AG10803 (cell line): ENCODE measurements at regions not wholly inside any gene's neighbourhood (a gene's known extent, or its start where the extent isn't known, plus 50 kb on each side); places are given as distances from the start of the nearest gene placed in this dataset.

Experiments
- DNase-seq: peaks from one replicate; pipeline ENCODE4 v3.0.0; 2010; ENCODE audit warnings: low read depth
- H3K4me3 ChIP-seq: 2 replicates; pipeline ENCODE4 v1.5.1; 2011; ENCODE audit warnings: mild to moderate bottlenecking, low read length, control low read depth
- CTCF ChIP-seq: conservative IDR thresholded peaks from 2 replicates; pipeline ENCODE4 v1.5.1; 2011; ENCODE audit warnings: mild to moderate bottlenecking, low read length, control low read depth, inconsistent platforms

- no peak overlapping the region for H3K4me3 ChIP-seq
- TF ChIP-seq CTCF: no peak
- DNase-seq: no peak
Observed at GRCh38 chr12:46910830-46911229, 85.0 kb upstream of the SLC38A4 start.

- no peak for TF ChIP-seq CTCF
- no peak overlapping the region for H3K4me3 ChIP-seq
- no peak for DNase-seq
Observed at GRCh38 chr12:46914336-46914735, 88.5 kb upstream of the SLC38A4 start.

DNA sequence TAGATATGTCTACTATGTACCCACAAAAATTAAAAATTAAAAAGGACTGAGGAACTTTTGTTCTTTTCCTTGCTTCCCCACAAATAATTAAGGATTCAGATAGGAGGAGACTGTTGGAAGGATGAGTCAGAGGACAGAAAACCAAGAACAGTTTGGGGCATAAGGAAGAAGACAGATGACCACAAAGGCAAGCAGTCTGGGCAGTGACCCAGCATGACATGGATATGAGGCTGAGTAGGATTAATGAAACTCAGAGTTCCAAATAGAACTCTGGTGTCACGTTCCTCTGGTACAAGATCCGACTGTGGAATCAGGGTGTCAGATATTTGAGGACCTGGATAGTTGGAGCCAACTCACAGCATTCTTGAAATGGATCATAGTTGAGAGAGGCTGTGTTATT lies 89.3 kb upstream of the SLC38A4 start:
- TF ChIP-seq CTCF: no peak
- peak; percentile 97 for DNase-seq
- H3K4me3 ChIP-seq: no peak overlapping the region

DNA sequence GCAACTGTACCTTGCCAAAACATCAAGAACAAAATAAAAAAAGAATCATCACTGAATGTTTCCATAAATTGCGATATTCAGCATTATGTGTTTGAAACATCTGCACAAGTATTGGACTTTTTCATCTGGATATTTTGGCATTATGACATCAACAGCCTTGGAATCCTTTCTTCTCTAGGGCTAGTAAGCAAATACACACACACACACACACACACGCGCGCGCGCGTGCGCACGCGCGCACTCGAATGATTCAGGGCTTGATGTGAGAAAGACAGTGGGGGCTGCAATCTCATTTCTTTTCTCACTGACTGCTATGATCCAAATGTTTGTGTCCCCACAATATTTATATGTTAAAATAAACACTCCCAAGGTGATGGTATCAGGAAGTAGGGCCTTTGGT lies 90.0 kb upstream of the SLC38A4 start:
- peak; percentile 95 for DNase-seq
- no peak for TF ChIP-seq CTCF
- H3K4me3 ChIP-seq: no peak overlapping the region

- TF ChIP-seq CTCF: no peak
- DNase-seq: no peak
- no peak overlapping the region for H3K4me3 ChIP-seq
Observed at GRCh38 chr12:46916796-46917419, 91.1 kb upstream of the SLC38A4 start.

DNA sequence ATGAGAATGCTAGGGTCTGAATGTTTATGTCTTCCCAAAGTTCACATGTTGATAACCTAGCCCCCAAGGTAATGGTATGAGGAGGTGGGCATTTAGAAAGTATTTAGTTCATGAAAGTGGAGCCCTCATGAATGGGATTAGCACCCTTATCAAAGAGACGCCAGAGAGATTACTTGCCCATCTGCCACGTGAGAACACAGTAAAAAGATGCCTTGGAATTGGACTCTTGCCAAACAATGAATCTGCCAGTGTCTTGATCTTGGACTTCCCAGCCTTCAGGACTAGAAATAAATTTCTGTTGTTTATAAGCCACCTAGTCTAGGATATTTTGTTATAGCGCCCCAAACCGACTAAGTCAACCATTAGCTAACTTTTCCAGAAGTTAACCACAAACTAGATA lies 92.0 kb upstream of the SLC38A4 start:
- no peak for DNase-seq
- no peak for TF ChIP-seq CTCF
- no peak overlapping the region for H3K4me3 ChIP-seq

DNA sequence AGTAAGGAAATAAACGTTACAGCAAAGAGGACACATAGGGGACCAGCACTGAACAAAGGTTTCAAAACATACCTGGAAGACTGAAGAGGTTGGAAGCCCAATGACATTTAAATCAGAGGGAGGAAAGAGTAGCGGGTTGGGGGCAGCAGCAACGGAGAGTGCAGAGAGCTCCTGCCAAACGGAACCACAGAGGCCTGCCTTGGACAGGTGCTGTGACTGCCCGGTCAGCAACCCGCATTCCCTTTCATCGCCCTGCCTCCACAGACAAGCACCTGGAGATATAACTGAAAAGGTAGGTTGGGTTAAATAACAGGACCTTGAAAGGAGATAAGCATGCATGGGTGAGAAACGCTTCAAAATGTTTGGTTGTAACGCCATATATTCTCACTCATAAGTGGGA lies 92.8 kb upstream of the SLC38A4 start:
- no peak for TF ChIP-seq CTCF
- no peak overlapping the region for H3K4me3 ChIP-seq
- DNase-seq: no peak
